ENCODE measurements at regions not wholly inside any gene's neighbourhood (a gene's known extent, or its start where the extent isn't known, plus 50 kb on each side); places are given as distances from the start of the nearest gene placed in this dataset.

GRCh38 chr10:9390516-9390915 is 1336.0 kb downstream of the GATA3 start:
- TF ChIP-seq, protein P1, sequence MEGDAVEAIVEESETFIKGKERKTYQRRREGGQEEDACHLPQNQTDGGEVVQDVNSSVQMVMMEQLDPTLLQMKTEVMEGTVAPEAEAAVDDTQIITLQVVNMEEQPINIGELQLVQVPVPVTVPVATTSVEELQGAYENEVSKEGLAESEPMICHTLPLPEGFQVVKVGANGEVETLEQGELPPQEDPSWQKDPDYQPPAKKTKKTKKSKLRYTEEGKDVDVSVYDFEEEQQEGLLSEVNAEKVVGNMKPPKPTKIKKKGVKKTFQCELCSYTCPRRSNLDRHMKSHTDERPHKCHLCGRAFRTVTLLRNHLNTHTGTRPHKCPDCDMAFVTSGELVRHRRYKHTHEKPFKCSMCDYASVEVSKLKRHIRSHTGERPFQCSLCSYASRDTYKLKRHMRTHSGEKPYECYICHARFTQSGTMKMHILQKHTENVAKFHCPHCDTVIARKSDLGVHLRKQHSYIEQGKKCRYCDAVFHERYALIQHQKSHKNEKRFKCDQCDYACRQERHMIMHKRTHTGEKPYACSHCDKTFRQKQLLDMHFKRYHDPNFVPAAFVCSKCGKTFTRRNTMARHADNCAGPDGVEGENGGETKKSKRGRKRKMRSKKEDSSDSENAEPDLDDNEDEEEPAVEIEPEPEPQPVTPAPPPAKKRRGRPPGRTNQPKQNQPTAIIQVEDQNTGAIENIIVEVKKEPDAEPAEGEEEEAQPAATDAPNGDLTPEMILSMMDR (IDR thresholded peaks at IDR 0.05), result no peak
- TF ChIP-seq POLR2A (IDR thresholded peaks at IDR 0.05), result no peak
